Left ventricle myocardium superior (tissue), 1 donor: ENCODE measurements at regions not wholly inside any gene's neighbourhood (a gene's known extent, or its start where the extent isn't known, plus 50 kb on each side); places are given as distances from the start of the nearest gene placed in this dataset.
"Not testable (repeated sequence)": the region's sequence is repeated elsewhere in the genome, so short reads cannot be mapped to it uniquely, and the experiment has no call there.

ENCODE experiments used
- ATAC-seq: fragments of 200-7000 bp; cut with Tn5 transposase; one replicate; pipeline ENCODE4 v1.9.1; 2020; ENCODE audit warnings: mild to moderate bottlenecking, moderate library complexity
- DNase-seq: peaks from one replicate; pipeline ENCODE4 v3.0.0-alpha.2; 2020
- intact Hi-C: fragments of 100-400 bp; cut with micrococcal nuclease; formaldehyde crosslinking; loops from one replicate; pipeline ENCODE4 v1.11.0; 2022
- donor health status: DM: no; HTN: yes; CAD: no; lungs with severe emphysema.

GRCh38 chr7:89607792-89608191, 546.5 kb upstream of the STEAP1 start:
- ATAC-seq, result no peak
- intact Hi-C loops, result no loop called here
- DNase-seq, result no peak

- DNase-seq, ATAC-seq, intact Hi-C loops: not testable (repeated sequence)
Observed at GRCh38 chr7:89616829-89617228, 537.4 kb upstream of the STEAP1 start.

GRCh38 chr7:89618274-89618673, 536.0 kb upstream of the STEAP1 start:
- intact Hi-C loops, result no loop called here
- no peak for DNase-seq
- ATAC-seq, result no peak

- no peak for ATAC-seq
- intact Hi-C loops, result no loop called here
- DNase-seq, result no peak
Observed at GRCh38 chr7:89621925-89622641, 532.2 kb upstream of the STEAP1 start.

GRCh38 chr7:89623018-89623672, 531.1 kb upstream of the STEAP1 start:
- no peak for ATAC-seq

GRCh38 chr7:89624155-89624554, 530.1 kb upstream of the STEAP1 start:
- DNase-seq, intact Hi-C loops: not testable (repeated sequence)

More at GRCh38 chr7:89623018-89623672, 531.1 kb upstream of the STEAP1 start:
- intact Hi-C loops, result no loop called here
- no peak for DNase-seq

GRCh38 chr7:89648509-89648908, 505.8 kb upstream of the STEAP1 start:
- intact Hi-C loops, result no loop called here
- ATAC-seq (no peak), DNase-seq (no peak)

More at GRCh38 chr7:89624155-89624554, 530.1 kb upstream of the STEAP1 start:
- not testable (repeated sequence) for ATAC-seq

- intact Hi-C loops, result no loop called here
- ATAC-seq (no peak), DNase-seq (no peak)
Observed at GRCh38 chr7:89655946-89656345, 498.3 kb upstream of the STEAP1 start.

GRCh38 chr7:89661876-89662275, 492.4 kb upstream of the STEAP1 start:
- intact Hi-C loops, result no loop called here
- ATAC-seq (no peak), DNase-seq (no peak)

- ATAC-seq, result no peak
- DNase-seq, result no peak
- intact Hi-C loops, result no loop called here
Observed at GRCh38 chr7:89666136-89666835, 488.0 kb upstream of the STEAP1 start.

GRCh38 chr7:89680161-89680560, 474.1 kb upstream of the STEAP1 start:
- no peak for DNase-seq
- intact Hi-C loops, result no loop called here
- ATAC-seq, result no peak

GRCh38 chr7:89681448-89681847, 472.8 kb upstream of the STEAP1 start:
- no peak for ATAC-seq
- intact Hi-C loops, result no loop called here

GRCh38 chr7:89685287-89685686, 469.0 kb upstream of the STEAP1 start:
- ATAC-seq (no peak), DNase-seq (no peak)
- intact Hi-C loops, result no loop called here

More at GRCh38 chr7:89681448-89681847, 472.8 kb upstream of the STEAP1 start:
- no peak for DNase-seq

- DNase-seq, result no peak
- ATAC-seq, result no peak
- intact Hi-C loops, result no loop called here
Observed at GRCh38 chr7:89687211-89687610, 467.1 kb upstream of the STEAP1 start.

GRCh38 chr7:89695241-89695640, 459.0 kb upstream of the STEAP1 start:
- no peak for DNase-seq
- ATAC-seq, result no peak
- intact Hi-C loops, result no loop called here

GRCh38 chr7:89714131-89714530, 440.1 kb upstream of the STEAP1 start:
- DNase-seq (no peak), ATAC-seq (no peak)
- intact Hi-C loops, result no loop called here

- DNase-seq, ATAC-seq, intact Hi-C loops: not testable (repeated sequence)
Observed at GRCh38 chr7:89718941-89719340, 435.3 kb upstream of the STEAP1 start.

GRCh38 chr7:89728481-89728880, 425.8 kb upstream of the STEAP1 start:
- DNase-seq (no peak), ATAC-seq (no peak)
- intact Hi-C loops, result no loop called here

GRCh38 chr7:89731751-89732445, 422.4 kb upstream of the STEAP1 start:
- DNase-seq (no peak), ATAC-seq (no peak)
- intact Hi-C loops, result no loop called here

GRCh38 chr7:89738549-89738948, 415.7 kb upstream of the STEAP1 start:
- ATAC-seq, result no peak
- DNase-seq, result no peak
- intact Hi-C loops, result no loop called here
